G401.6 (cell line): ENCODE measurements at regions not wholly inside any gene's neighbourhood (a gene's known extent, or its start where the extent isn't known, plus 50 kb on each side); places are given as distances from the start of the nearest gene placed in this dataset.
"Not testable (repeated sequence)": the region's sequence is repeated elsewhere in the genome, so short reads cannot be mapped to it uniquely, and the experiment has no call there.

Experiments
- FAIRE-seq: peaks from 2 replicates; lab custom pipeline; 2012; peaks lifted over from hg19 to GRCh38; lab: Jason Lieb, UNC

DNA sequence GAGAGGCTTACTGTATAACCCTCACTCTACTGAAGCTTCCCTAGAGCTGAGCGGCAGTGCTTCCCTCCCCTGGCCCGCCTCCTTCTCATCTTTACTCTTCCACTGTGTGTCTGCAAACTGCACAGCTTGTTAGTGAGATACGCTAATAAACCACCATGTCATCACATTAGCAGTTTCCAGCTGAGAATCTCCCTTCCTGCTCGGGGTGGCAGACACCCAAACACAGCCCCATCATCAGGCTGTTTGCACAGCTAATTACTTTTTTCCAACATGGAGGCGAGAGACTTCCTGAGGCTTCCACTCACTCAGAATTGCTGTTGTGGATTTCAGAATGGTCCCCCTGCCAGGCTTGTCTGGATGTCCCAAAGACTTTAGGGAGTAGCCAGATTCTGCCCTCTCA lies 444.9 kb upstream of the SULF2 start:
- no peak for FAIRE-seq

DNA sequence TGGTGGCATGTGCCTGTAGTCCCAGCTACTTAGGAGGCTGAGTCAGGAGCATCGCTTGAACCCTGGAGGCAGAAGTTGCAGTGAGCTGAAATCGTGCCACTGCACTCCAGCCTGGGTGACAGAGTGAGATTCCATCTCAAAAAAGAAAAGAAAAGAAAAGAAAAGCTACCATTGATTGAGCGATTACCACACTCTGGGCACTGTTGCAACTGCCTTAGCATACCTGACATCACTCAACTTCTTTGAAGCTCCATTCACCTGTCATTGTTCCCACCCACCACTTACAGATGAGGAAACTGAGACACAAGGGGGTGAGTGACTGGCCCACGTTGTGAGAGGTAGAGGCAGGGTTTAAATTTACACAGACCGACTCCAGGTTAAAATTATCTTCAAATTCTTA lies 442.1 kb upstream of the SULF2 start:
- no peak for FAIRE-seq

DNA sequence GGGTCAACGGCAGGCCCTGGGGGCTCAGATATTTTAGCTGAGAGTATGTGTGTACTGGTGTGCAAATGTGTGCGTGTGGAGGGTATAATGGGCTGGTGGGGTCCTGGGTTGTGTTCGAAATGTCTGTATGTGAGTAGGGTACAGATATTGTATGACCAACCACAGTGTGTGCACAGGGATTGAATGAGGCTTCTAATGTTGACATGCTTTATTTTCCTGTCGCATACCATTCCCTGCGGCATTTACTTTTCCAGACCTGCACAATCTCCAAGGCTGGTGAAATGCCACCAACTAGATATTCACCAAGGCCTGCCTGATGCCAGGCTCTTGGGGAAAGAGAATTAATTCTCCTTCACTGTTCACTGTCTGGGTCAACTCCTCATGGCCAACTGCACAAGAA lies 441.4 kb upstream of the SULF2 start:
- no peak for FAIRE-seq

DNA sequence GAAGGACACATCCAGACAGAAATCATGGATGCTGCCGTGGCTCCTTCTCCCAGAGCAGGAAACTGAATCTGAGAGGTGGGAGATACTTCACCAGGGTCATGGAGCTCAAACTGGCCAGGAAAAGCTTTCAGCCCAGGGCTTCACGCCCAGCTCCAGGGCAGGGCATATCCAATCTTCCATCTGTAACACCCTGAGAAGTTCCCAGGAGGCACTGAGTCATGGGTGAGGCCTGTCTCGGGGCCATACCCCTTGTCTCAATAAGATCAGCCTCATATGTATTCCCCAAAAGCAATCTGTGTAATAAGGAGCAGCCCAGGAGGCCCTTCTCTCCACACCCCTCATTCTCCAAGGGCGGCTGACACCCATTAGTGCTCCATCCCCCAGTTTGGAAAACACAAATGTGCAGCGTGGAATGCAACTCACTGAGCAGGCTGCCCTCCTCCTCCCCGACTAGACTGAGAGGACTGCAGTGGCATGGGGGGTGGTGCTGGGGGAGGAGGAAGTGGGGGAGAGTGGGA lies 439.3 kb upstream of the SULF2 start:
- no peak for FAIRE-seq

DNA sequence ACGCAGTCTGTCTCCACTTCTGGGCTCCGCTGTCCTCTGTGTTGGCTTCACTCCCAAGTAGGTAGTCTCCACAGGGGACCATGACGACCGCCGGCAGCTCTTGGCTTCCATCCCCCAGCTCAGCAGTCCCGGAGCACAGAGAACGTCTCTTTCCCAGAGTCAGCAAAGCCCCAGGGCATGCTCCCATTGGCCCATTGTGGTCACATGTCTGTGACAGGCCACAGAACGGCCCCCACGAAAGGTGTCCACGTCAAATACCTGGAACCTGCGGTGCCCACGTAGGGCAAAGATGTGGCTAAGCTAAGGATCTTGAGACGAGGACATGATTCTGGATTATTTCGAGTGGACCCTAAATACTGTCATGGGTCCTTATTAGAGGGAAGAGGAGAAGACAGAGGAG lies 438.4 kb upstream of the SULF2 start:
- no peak for FAIRE-seq

DNA sequence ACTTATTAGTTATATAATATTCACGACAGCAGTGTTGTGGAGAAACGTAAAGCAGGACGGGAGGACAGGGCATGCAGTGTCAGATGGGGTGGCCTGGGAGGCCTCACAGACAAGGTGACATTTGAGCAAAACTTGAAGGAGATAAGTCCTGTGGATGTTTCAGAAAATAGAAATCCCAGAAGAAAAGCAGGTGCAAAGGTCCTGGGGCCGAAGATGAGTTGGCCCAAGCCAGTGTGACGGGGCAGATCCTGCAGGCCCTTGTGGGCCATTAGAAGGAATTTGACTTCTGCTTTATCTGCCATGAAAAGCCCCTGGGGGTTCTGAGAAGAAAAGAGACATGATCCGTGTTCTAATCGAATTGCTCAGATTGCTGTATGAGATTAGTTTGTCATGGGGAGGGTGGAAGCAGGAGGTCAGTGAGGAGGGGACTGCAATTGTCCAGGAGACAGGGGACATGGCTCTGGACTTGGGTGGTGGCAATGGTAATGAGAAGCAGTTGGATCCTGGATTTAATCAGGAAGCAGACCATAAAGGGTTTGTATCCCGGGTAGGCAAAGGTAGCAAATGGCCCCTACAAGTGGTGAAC lies 437.4 kb upstream of the SULF2 start:
- no peak for FAIRE-seq

DNA sequence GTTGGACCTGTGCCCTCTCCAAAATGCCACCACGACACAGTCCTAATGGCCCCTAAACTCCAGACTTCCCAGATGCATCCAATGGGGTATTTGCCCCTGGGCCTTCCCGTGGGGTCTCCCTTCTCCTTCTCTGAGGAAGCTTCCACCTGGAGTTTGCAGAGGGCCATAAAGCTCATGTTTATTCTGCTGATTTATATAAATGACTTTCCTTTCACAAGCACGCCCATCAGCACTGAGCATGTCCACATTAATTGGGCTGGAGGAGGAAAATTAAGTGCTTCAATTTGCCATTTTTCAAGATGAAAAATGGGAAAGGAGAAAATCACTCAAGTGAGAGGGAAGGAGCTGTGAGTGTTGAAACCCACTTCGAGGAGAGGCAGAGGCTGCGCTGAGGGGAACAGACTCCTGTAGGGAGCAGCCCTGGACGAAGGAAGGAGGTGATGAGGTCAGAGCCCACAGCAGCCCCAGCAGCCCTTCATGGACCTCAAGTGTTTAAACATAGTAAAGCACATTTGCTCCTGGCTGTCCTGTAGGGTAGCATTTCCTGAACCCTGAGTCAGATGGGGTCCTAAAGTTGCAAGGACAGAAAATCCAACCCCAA lies 434.9 kb upstream of the SULF2 start:
- no peak for FAIRE-seq

DNA sequence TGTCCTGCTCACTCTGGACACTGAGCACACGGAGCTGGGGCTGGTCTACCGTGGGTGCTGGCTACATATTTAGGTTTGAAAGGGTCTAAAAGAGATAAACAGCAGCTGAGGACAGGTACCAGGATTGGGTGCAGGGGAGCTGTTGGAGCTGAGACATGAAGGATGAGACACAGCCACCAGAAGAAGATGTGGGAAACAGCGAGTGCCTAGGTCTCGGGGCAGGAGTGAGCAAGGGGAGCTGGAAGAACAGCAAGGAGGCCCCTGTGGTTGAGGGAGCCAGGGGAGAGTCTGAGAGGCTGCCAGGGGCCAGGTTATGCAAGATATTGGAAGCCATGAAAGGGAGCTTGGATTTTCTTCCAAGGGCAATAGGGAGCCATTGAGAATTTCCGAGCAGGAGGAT lies 434.0 kb upstream of the SULF2 start:
- no peak for FAIRE-seq

DNA sequence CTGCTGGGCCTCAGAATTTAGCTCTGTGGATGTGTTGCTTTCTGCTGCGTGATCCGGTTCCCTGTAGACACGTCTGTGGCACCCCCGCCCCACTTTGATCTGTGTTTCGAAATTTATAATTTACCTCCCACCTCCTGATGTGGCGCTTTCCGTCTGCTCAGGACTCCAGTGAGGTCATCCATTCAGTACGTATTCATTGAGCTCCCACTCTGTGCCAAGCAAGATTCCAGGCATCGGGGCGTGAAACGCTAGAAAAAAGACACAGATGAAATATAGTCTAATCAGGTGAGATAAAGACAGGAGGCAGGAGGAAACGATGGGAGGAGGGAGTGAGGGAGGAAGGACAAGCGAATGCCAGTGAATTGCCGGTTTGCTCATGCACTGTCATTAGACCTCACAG lies 431.9 kb upstream of the SULF2 start:
- no peak for FAIRE-seq

DNA sequence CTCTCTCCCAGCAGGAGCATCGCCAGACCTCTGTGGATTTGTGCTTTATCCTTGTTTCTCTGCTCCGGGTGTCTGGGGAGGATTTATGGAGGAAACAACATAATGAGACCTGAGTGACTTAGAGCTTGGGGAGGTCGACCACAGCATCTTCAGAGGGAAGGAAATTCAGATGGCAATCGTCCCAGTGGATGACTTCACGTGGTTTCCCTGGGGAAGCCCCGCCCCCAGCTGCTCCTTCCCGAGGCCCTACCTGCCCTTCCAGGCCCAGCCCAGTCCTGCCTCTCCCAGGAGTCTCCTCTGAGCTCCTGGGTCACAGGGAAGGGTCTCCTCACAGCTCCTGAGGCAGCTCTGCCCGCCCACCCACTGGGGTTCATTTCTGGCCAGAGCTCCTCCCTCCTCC lies 430.3 kb upstream of the SULF2 start:
- FAIRE-seq: no peak

DNA sequence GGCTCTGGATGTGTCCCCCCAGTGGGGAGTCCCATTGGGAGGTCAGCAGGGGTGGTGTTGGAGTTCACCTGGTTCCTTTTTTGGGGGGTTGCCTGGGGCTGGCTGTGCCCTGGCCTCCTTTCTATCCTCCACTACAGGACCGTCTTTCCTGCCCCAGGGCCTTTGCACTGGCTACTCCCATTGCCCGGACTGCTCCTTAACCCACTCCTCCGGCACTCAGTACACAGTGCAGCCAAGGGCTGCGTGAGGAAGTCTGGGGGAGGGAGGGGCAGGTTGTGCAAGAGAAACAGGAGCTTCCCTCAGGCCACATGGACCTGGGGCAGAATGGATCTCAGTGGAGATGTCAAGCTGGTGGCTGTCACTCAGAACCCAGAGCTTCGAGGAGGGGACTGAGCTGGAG lies 429.3 kb upstream of the SULF2 start:
- no peak for FAIRE-seq

DNA sequence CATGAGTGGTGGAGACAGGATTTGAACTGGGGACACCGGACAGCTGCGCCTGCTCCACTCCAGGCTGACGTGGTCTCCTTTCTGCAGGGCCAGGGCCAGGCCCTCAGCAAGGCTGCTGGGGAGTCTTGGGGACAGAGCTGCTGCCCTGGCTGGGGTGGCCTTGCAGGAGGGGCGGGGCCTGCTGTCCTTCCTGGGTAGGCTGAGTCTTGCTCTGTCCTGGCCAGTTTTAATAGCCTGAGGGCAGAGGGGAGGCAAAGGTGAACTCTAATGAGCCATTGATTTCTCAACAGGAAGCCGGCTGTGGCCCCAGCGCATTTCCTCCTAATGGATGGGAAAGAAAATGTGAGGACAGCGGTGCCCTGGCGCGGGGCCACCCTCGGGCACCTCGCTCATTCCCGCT lies 428.4 kb upstream of the SULF2 start:
- not testable (repeated sequence) for FAIRE-seq

DNA sequence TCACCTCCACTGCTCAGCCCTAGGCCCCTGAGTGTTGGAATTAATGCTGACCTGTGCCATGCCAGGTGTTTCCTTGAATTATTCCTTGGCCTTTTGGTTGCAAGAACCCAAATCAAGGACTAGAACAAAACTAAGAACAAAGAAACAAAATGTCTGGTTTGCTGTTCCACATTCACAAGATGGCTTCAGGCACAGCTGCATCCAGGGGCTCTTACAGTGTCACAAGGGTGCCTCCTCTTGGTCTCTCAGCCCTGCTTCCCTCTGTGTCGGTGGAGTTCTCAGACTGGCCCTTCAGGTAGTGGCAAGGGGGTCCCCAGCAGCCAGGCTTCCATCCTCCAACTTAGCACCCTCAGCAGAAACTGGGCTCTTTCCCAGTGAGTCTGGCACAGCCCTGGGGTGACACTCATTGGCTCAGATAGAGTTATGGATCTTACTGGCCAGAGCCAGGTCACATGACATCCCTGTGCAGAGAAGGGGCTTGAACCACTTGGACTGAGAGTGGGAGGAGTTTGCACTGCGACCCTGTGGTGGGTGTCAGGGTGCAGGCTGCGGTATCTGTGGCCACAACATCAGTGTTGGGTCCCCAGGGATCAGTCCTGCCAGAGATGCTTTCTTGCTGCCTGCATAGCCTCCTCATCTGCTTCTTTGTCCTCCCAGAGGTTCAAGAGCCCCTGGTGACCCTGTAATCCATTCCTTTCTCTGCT lies 427.7 kb upstream of the SULF2 start:
- FAIRE-seq: no peak

DNA sequence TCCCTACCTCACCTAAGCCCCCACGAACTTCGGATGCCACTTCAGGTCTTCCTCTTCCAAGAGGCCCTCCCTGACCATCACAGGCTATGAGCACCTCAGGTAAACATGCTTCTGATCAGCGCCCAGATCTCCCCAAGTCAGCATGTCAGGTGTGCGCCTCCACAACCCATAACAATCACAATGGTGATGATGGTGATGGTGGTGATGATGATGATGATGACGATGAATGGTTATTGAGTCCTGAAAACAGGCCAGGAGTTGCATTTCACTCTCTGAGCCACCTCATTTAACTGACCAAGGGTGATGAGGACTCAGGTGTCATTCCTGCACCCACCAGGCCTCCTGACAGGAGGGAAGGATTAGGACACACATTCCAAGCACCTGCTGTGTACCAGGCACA lies 426.6 kb upstream of the SULF2 start:
- no peak for FAIRE-seq

DNA sequence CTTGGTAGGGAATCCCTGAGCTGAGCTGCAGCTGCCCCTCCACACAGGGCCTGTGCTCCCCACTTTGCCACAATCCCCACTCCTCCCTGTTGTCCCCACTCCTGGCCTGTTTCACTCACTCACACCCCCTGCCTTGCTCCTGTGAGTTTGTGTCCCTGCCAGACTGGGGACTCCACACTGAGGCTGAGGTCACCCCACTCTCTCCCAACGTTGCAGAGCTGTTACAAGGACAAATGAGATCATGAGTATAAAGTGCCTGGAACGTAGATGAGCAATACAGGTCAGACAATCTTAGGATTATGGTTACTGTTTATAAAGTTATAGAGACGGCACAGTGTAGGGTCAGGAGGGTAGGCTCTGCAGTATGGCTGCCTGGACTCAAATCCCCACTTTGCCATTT lies 426.0 kb upstream of the SULF2 start:
- no peak for FAIRE-seq

DNA sequence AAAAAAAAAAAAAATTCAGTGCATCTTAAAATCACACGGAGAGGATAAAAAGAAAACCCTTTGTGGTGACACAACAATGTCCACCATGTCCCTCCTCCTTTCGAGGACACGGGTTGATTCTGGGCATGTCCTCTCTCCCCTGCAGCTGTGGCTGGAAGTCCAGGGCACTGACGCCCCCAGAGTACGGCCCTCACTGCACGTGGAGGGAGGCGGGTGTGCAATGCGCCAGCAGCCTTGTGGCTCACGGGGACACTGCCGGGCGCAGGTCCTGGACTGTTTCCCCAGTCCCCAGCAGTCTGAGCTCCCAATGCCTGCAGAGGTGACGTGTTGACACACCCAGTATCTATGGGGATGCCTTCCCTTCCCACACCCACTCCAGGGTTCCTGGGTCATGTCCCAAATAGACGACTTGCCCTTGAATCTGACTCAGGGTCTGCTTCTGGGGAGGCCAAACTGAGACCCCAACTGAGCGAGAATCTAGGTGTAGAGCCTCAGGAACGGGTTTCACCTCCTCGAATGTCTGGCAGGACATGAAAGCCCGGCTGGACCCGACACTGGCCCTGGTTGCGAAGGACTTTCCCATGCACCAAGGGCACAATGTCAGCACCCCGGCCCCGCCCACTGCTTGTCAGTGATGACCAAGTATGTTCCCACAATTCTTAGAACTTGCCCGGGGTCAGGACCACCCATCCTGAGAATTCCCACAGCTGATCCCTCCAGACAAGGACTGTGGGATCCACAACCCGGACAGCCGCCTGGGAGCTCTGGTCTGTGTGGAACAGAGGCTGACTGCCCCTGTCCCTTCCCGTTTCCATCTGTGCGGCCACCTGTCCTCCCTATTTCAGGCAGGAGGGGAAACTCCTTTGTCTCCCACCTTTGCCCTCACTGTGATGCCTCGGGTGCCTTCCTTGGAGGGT lies 425.1 kb upstream of the SULF2 start:
- FAIRE-seq: no peak

DNA sequence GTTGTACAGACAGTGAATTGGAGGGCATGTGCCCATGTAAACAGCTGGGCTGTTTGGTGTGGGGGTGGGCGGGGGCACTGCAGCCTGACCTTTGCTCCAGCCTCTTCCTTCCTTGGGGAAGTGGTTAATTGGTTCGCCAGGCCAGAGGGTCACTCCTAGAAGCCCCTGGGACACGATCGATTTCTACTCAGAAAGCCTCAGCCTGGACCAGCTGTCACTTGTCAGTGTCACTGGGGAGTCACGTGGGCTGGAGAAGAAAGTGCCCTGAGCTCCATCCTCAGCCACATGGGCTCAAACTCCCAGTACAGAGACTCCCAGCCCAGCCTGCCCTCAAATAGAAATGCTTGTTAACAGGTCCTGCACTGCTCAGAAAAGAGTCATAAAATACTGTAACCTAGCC lies 423.8 kb upstream of the SULF2 start:
- no peak for FAIRE-seq

DNA sequence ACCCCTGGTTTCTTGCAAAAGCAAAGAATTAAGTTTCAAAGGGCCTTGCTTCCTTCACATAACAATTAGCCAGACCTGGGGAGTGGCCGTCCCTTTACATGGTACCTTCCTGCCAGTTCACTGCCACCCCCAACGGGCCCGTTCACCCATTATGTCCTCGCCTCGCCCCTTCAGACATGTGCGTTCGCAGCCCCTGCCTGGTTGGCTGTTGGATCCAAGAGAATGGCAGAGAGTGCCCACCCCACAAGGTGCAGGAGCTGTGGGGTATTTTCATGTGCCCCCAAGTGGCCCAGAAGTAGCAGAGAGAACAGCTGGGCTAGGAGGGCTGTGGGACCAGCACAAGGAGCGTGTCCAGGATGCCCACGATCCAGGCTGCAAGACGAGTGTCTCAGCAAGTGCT lies 422.9 kb upstream of the SULF2 start:
- no peak for FAIRE-seq

DNA sequence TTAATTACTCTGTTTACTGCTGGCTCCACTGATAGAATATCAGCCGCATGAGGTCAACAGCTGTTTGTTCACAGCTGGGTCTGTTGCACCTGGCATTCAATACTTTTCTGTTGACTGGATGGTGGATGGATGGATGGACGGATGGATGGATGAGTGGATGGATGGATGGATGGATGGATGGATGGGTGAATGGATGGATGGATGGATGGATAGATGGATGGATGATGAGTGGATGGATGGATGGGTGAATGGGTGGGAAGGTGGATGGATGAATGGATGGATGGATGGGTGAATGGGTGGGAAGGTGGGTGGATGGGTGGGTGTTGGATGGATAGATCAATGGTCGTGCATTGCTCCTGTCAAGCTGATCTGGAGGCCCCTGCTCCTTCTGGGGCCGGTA lies 422.2 kb upstream of the SULF2 start:
- no peak for FAIRE-seq

DNA sequence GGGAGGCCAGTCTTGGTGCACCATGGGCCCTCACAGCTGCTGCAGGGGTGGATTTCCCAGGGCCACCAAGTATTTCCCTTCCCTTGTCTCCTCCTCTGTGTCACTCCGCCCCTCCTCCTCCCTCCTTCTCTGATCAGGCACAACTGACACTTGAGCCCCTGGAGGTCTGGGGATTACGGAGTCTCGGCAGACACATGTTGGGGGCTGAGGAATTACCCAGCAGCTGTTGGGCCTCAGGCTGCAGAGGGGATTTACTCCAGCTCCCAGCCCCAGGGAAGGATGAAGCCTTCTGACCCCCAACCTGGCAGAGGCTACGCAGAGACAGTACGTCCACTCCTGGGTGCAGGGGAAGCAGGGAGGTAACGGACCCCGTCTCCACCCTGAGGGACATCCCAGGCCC lies 420.5 kb upstream of the SULF2 start:
- no peak for FAIRE-seq

DNA sequence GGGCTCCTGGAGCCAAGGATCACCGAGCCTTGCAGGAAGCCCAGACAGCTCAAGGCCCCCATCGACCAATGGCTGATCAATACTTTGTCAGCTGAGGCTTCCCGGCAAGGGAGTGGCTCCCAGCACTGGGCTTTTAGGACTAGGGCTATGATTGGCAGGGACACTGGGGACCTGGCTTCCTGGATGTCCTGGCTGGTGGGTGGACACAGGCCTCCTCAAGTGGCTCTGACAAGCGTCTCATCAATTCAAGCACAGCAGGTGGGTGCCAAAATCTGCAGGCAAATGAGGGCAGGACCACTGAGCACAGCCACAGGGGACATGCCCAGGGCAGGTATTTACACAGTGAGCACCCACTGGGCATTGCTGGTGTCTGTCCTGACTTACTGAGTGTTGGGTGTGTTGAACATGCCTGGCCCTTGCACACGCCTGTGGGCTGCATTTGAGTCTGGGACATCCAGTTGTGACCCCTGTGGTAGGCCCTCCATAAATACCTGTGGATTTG lies 420.1 kb upstream of the SULF2 start:
- no peak for FAIRE-seq

DNA sequence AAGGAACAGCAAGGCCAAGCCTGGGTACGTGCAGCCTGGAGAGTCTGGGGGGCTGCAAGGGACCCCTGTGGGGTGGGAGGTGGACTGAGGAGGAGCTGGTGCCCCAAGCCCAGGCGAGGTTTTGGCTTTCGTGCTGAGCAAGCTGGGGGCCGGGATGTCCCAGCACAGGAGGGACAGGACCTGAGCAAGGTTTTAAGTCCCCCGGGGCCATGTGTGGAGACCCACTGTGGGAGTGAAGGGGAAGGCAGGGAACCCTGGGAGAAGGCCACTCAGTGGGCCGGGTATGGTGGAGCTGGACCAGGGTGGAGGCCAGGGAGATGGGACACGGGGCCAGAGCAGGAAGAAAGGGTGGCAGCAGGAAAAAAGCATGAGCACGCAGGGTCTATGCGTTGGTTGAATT lies 419.2 kb upstream of the SULF2 start:
- FAIRE-seq: no peak

DNA sequence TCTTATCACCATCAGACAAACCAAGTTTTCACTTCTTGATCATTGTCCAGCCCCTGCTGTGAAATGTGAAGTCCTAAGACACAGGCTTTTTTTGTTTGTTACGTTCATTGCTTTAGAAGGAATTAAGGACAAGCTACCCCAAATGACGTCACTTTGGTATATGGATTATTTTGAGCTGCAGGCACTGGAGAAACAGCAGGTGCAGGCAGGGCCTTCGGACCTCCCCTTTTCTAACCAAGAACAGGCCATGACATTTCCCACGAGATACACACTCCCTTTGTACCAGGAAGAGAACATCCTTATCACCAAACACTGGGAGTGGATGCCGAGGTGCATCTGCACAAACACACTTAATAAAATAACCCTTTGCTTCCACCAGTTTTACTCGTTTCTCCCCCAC lies 418.0 kb upstream of the SULF2 start:
- FAIRE-seq: no peak
